ENCODE measurements at regions not wholly inside any gene's neighbourhood (a gene's known extent, or its start where the extent isn't known, plus 50 kb on each side); places are given as distances from the start of the nearest gene placed in this dataset.
A peak's percentile ranks its signal among the peaks of the same experiment; 100 is the strongest.

- DNase-seq = no peak
Measured at GRCh38 chr7:121488111-121488650, 92.1 kb upstream of the FAM3C start.

- DNase-seq = no peak
Measured at GRCh38 chr7:121486590-121486989, 90.5 kb upstream of the FAM3C start.

- DNase-seq = no peak
Measured at GRCh38 chr7:121485467-121486243, 89.5 kb upstream of the FAM3C start.

- no peak for DNase-seq
Measured at GRCh38 chr7:121484089-121484763, 88.1 kb upstream of the FAM3C start.

- DNase-seq = no peak
Measured at GRCh38 chr7:121480566-121481335, 84.6 kb upstream of the FAM3C start.

- peak; percentile 30 for DNase-seq
Measured at GRCh38 chr7:121480058-121480457, 84.0 kb upstream of the FAM3C start.

DNA sequence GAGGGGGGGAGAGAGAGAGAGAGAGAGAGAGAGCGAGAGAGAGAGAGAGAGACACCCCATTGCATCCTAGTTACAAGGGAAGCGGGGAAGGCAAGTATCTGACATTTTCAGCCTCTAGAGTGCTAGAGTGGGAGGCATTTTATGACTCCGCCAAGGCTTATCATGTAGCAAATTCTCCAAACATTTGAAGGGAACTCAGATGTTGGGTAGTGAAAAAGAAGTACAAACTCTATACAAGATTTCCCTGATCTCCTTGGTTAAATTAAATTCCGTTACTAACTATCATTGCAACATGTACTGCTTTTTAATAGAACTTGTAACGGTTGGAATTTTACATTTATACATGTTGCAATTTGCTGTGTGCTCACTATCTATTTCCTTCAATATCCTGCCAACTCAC is 83.4 kb upstream of the FAM3C start:
- DNase-seq = no peak

GRCh38 chr7:121475806-121476205 is 79.7 kb upstream of the FAM3C start:
- DNase-seq = no peak

DNA sequence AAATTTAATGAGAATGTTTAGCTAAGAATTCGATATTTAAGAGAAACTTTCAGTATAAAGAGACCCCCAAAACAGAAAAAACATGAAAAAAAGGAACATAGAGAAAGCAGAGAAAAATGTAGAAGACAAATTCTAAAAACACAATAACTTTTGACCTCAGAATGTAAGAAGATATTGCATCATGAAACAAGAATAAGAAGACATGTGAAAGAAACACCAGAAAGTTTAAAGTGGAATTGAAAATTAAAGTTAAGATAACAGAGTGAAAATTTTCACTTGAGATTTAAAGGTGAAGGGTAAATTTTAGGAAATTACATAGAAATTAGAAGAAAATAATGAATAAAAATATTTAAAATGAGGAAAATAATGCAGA is 78.2 kb upstream of the FAM3C start:
- DNase-seq = no peak

GRCh38 chr7:121473645-121474300 is 77.7 kb upstream of the FAM3C start:
- DNase-seq = no peak

GRCh38 chr7:121466455-121466854 is 70.3 kb upstream of the FAM3C start:
- no peak for DNase-seq

GRCh38 chr7:121459148-121459547 is 63.0 kb upstream of the FAM3C start:
- no peak for DNase-seq

GRCh38 chr7:121456785-121457359 is 60.8 kb upstream of the FAM3C start:
- DNase-seq = no peak

DNA sequence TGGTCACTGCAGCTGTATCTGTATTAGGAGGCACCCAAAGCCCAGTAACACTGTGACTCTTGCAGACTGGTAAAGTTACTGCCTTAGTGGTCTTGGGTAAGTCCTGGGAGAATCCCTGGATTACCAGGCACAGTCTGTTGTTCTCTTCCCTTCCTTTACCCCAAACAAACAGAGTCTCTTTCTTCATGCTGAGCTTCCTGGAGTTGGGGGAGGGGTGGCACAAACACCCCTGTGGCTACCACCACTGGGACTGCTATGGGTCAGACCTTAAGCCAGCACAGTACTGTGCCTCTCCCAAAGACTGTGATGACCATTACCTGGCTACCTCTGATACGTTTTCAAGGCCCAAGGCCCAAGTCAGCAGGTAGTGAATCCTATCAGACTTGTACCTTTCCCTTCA is 59.9 kb upstream of the FAM3C start:
- no peak for DNase-seq

DNA sequence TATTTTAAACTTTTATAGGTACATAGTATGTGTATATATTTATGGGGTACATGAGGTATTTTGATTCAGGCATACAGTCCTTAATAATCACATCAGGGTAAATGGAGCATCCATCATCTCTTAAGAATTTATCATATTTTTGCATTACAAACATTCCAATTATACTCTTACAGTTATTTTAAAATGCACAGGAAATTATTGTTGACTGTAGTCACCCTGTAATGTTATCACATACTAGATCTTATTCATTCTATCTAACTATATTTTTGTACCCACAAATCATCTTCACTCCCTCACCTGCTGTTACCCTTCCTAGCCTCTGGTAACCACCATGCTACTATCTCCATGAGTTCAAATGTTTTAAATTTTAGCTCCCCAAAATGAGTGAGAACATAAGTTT is 56.3 kb upstream of the FAM3C start:
- no peak for DNase-seq

- DNase-seq = no peak
Measured at GRCh38 chr7:121451367-121452094, 55.4 kb upstream of the FAM3C start.

- DNase-seq = no peak
Measured at GRCh38 chr7:121450631-121451198, 54.6 kb upstream of the FAM3C start.

DNA sequence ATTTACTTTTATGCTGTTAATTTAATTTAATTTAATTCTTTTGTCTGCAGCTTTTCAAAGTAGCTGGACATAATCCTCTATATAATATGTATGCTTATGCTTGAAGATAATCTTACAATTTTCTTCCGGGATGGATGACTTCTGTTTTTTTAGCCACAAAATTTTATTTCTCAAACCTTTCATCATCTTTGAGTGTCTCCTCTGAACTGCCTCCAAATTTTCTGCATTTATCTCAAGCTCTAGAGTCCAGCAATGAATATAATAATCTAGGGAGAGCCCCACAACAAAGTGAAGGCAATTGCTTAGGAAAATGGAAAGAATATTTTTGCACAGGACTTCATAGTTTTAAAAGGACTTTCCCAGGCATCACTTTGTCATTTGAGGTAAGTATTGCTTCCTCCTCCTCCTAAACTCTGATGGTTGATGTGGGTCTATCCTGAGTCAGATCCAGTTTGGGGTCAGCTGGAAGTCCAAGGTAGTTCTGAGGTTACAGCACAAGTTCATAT is 53.7 kb upstream of the FAM3C start:
- DNase-seq = no peak

GRCh38 chr7:121449329-121449728 is 53.2 kb upstream of the FAM3C start:
- DNase-seq = no peak

DNA sequence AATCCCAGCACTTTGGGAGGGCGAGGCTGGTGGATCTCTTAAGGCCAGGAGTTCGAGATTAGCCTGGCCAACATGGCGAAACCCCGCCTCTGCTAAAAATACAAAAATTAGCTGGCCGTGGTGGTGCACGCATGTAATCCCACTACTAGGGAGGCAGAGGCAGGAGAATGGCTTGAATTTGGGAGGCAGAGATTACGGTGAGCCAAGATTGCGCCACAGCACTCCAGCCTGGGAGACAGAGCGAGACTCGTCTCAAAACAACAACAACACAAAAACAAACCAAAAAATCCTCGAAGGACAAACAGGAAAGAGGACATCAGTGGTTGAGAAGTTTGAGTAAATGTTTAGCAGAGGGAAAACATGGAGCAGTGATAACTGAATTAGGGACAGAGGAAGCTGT is 52.3 kb upstream of the FAM3C start:
- DNase-seq = no peak

- DNase-seq = no peak
Measured at GRCh38 chr7:121447911-121448300, 51.8 kb upstream of the FAM3C start.

Measured in NCI-H1048 (cell line).